ENCODE measurements at regions not wholly inside any gene's neighbourhood (a gene's known extent, or its start where the extent isn't known, plus 50 kb on each side); places are given as distances from the start of the nearest gene placed in this dataset.

GRCh38 chr18:54100920-54101470 is 123.5 kb downstream of the MBD2 start:
- no peak for DNase-seq (ENCODE audit: low read depth in 2 of 2)

GRCh38 chr18:54100466-54100865 is 124.0 kb downstream of the MBD2 start:
- no peak for DNase-seq (ENCODE audit: low read depth in 2 of 2)

GRCh38 chr18:54094474-54094873 is 130.0 kb downstream of the MBD2 start:
- no peak for DNase-seq (ENCODE audit: low read depth in 2 of 2)

GRCh38 chr18:54090856-54091255 is 133.6 kb downstream of the MBD2 start:
- no peak for DNase-seq (ENCODE audit: low read depth in 2 of 2)

- DNase-seq (ENCODE audit: low read depth in 2 of 2) = no peak
Observed at GRCh38 chr18:54089749-54090459, 134.6 kb downstream of the MBD2 start.

GRCh38 chr18:54086863-54087262 is 137.6 kb downstream of the MBD2 start:
- DNase-seq (ENCODE audit: low read depth in 2 of 2) = no peak

GRCh38 chr18:54086046-54086802 is 138.2 kb downstream of the MBD2 start:
- DNase-seq (ENCODE audit: low read depth in 2 of 2) = no peak

- no peak for DNase-seq (ENCODE audit: low read depth in 2 of 2)
Observed at GRCh38 chr18:54080858-54081257, 143.6 kb downstream of the MBD2 start.

GRCh38 chr18:54076166-54076565 is 148.3 kb downstream of the MBD2 start:
- DNase-seq (ENCODE audit: low read depth in 2 of 2) = no peak

GRCh38 chr18:54075689-54076088 is 148.8 kb downstream of the MBD2 start:
- DNase-seq (ENCODE audit: low read depth in 2 of 2) = no peak

GRCh38 chr18:54069729-54070128 is 154.7 kb downstream of the MBD2 start:
- no peak for DNase-seq (ENCODE audit: low read depth in 2 of 2)

GRCh38 chr18:54060343-54061005 is 164.0 kb downstream of the MBD2 start:
- no peak for DNase-seq (ENCODE audit: low read depth in 2 of 2)

- no peak for DNase-seq (ENCODE audit: low read depth in 2 of 2)
Observed at GRCh38 chr18:54052732-54053429, 171.6 kb downstream of the MBD2 start.

- no peak for DNase-seq (ENCODE audit: low read depth in 2 of 2)
Observed at GRCh38 chr18:54052259-54052658, 172.2 kb downstream of the MBD2 start.

GRCh38 chr18:54043484-54044251 is 180.8 kb downstream of the MBD2 start:
- no peak for DNase-seq (ENCODE audit: low read depth in 2 of 2)

GRCh38 chr18:54035927-54036326 is 188.5 kb downstream of the MBD2 start:
- DNase-seq (ENCODE audit: low read depth in 2 of 2) = no peak

- DNase-seq (ENCODE audit: low read depth in 2 of 2) = no peak
Observed at GRCh38 chr18:54033052-54033451, 191.4 kb downstream of the MBD2 start.

GRCh38 chr18:54032412-54032811 is 192.1 kb downstream of the MBD2 start:
- DNase-seq (ENCODE audit: low read depth in 2 of 2) = no peak

- no peak for DNase-seq (ENCODE audit: low read depth in 2 of 2)
Observed at GRCh38 chr18:54031243-54031642, 193.2 kb downstream of the MBD2 start.

GRCh38 chr18:54030434-54030833 is 194.0 kb downstream of the MBD2 start:
- no peak for DNase-seq (ENCODE audit: low read depth in 2 of 2)

GRCh38 chr18:54023471-54023870 is 201.0 kb downstream of the MBD2 start:
- DNase-seq (ENCODE audit: low read depth in 2 of 2) = no peak
